ENCODE measurements at regions not wholly inside any gene's neighbourhood (a gene's known extent, or its start where the extent isn't known, plus 50 kb on each side); places are given as distances from the start of the nearest gene placed in this dataset.

GRCh38 chr15:96736384-96736783 lies 405.9 kb downstream of the NR2F2 start:
- TF ChIP-seq Cebpa-rat (IDR thresholded peaks at IDR 0.05): no peak
- Histone ChIP-seq H3K27ac (no peak overlapping the region), H3K27me3 (no peaks in the 10 kb centered on the region), H3K9ac (no peak overlapping the region), H3K36me3 (no peaks in the 10 kb centered on the region), H3K9me3 (replicated peaks in 1 of 11) (no peaks in the 10 kb centered on the region), H3K4me1 (no peaks in the 10 kb centered on the region), H3K4me2 (no peak overlapping the region), H4K20me1 (no peaks in the 10 kb centered on the region), H3K4me3 (no peak overlapping the region)

GRCh38 chr15:96737408-96737807 lies 406.9 kb downstream of the NR2F2 start:
- Histone ChIP-seq H3K9me3 (replicated peaks in 1 of 11) (no peaks in the 10 kb centered on the region), H4K20me1 (no peaks in the 10 kb centered on the region), H3K27me3 (no peaks in the 10 kb centered on the region), H3K27ac (no peak overlapping the region), H3K4me1 (no peaks in the 10 kb centered on the region), H3K9ac (no peak overlapping the region), H3K4me2 (no peak overlapping the region), H3K36me3 (no peaks in the 10 kb centered on the region), H3K4me3 (no peak overlapping the region)
- TF ChIP-seq Cebpa-rat (IDR thresholded peaks at IDR 0.05): no peak

- no peaks in the 10 kb centered on the region for H3K9me3 ChIP-seq (replicated peaks in 1 of 11)
- H3K4me1 ChIP-seq: no peaks in the 10 kb centered on the region
- H3K9ac ChIP-seq: no peak overlapping the region
- no peaks in the 10 kb centered on the region for H3K36me3 ChIP-seq
- no peak overlapping the region for H3K4me2 ChIP-seq
- H3K27ac ChIP-seq: no peak overlapping the region
- H4K20me1 ChIP-seq: no peaks in the 10 kb centered on the region
- no peak overlapping the region for H3K4me3 ChIP-seq
- no peak for TF ChIP-seq Cebpa-rat (IDR thresholded peaks at IDR 0.05)
- H3K27me3 ChIP-seq: no peaks in the 10 kb centered on the region
Measured at GRCh38 chr15:96746665-96747064, 416.2 kb downstream of the NR2F2 start.

GRCh38 chr15:96747291-96747690 lies 416.8 kb downstream of the NR2F2 start:
- no peak overlapping the region for H3K4me2 ChIP-seq
- no peak overlapping the region for H3K9ac ChIP-seq
- H3K36me3 ChIP-seq: no peaks in the 10 kb centered on the region
- no peak overlapping the region for H3K4me3 ChIP-seq
- H3K9me3 ChIP-seq (replicated peaks in 1 of 11): no peaks in the 10 kb centered on the region
- no peaks in the 10 kb centered on the region for H3K27me3 ChIP-seq
- no peaks in the 10 kb centered on the region for H3K4me1 ChIP-seq
- no peak overlapping the region for H3K27ac ChIP-seq
- TF ChIP-seq Cebpa-rat (IDR thresholded peaks at IDR 0.05): no peak
- H4K20me1 ChIP-seq: no peaks in the 10 kb centered on the region

GRCh38 chr15:96750361-96750760 lies 419.9 kb downstream of the NR2F2 start:
- Histone ChIP-seq H3K9ac (no peak overlapping the region), H3K27ac (no peak overlapping the region), H4K20me1 (no peaks in the 10 kb centered on the region), H3K27me3 (no peaks in the 10 kb centered on the region), H3K4me3 (no peak overlapping the region), H3K4me1 (no peaks in the 10 kb centered on the region), H3K4me2 (no peak overlapping the region), H3K9me3 (replicated peaks in 1 of 11) (no peaks in the 10 kb centered on the region), H3K36me3 (no peaks in the 10 kb centered on the region)
- TF ChIP-seq Cebpa-rat (IDR thresholded peaks at IDR 0.05): no peak

GRCh38 chr15:96756146-96756545 lies 425.6 kb downstream of the NR2F2 start:
- Histone ChIP-seq H3K4me2 (no peak overlapping the region), H3K4me3 (no peak overlapping the region), H3K27me3 (no peaks in the 10 kb centered on the region), H3K27ac (no peak overlapping the region), H3K4me1 (no peaks in the 10 kb centered on the region), H3K9me3 (replicated peaks in 1 of 11) (0 out of 22 replicates have a peak, but pooled peaks cover 0 to 4% (median 0%) of the 10 kb centered on the region in 11 experiments), H3K36me3 (no peaks in the 10 kb centered on the region), H3K9ac (no peak overlapping the region), H4K20me1 (no peaks in the 10 kb centered on the region)
- no peak for TF ChIP-seq Cebpa-rat (IDR thresholded peaks at IDR 0.05)

- no peak overlapping the region for H3K9ac ChIP-seq
- no peak overlapping the region for H3K27ac ChIP-seq
- no peaks in the 10 kb centered on the region for H3K36me3 ChIP-seq
- H3K4me2 ChIP-seq: no peak overlapping the region
- no peaks in the 10 kb centered on the region for H3K27me3 ChIP-seq
- 0 out of 22 replicates have a peak, but pooled peaks cover 0 to 4% (median 0%) of the 10 kb centered on the region in 11 experiments for H3K9me3 ChIP-seq (replicated peaks in 1 of 11)
- no peak overlapping the region for H3K4me3 ChIP-seq
- no peaks in the 10 kb centered on the region for H3K4me1 ChIP-seq
- no peak for TF ChIP-seq Cebpa-rat (IDR thresholded peaks at IDR 0.05)
- no peaks in the 10 kb centered on the region for H4K20me1 ChIP-seq
Measured at GRCh38 chr15:96756656-96757055, 426.2 kb downstream of the NR2F2 start.

GRCh38 chr15:96762566-96762965 lies 432.1 kb downstream of the NR2F2 start:
- Histone ChIP-seq H3K9me3 (replicated peaks in 1 of 11) (peaks cover 0 to 4% (median 0%) of the 10 kb centered on the region in 11 experiments; a peak in 1 of 22 replicates), H3K4me3 (no peak overlapping the region), H3K4me2 (no peak overlapping the region), H3K36me3 (no peaks in the 10 kb centered on the region), H3K9ac (no peak overlapping the region), H4K20me1 (no peaks in the 10 kb centered on the region), H3K27ac (no peak overlapping the region), H3K4me1 (no peaks in the 10 kb centered on the region), H3K27me3 (no peaks in the 10 kb centered on the region)
- TF ChIP-seq Cebpa-rat (IDR thresholded peaks at IDR 0.05): no peak

- Histone ChIP-seq H3K36me3 (no peaks in the 10 kb centered on the region), H3K4me3 (no peak overlapping the region), H3K4me2 (no peak overlapping the region), H3K4me1 (no peaks in the 10 kb centered on the region), H3K27me3 (no peaks in the 10 kb centered on the region), H4K20me1 (no peaks in the 10 kb centered on the region), H3K9ac (no peak overlapping the region), H3K27ac (no peak overlapping the region), H3K9me3 (replicated peaks in 1 of 11) (peaks cover 0 to 4% (median 0%) of the 10 kb centered on the region in 11 experiments; a peak in 1 of 22 replicates)
- no peak for TF ChIP-seq Cebpa-rat (IDR thresholded peaks at IDR 0.05)
Measured at GRCh38 chr15:96764501-96764900, 434.0 kb downstream of the NR2F2 start.

GRCh38 chr15:96764946-96765345 lies 434.4 kb downstream of the NR2F2 start:
- Histone ChIP-seq H3K4me1 (no peaks in the 10 kb centered on the region), H3K27me3 (no peaks in the 10 kb centered on the region), H3K27ac (no peak overlapping the region), H3K4me2 (no peak overlapping the region), H3K36me3 (no peaks in the 10 kb centered on the region), H4K20me1 (no peaks in the 10 kb centered on the region), H3K9ac (no peak overlapping the region), H3K9me3 (replicated peaks in 1 of 11) (peaks cover 0 to 4% (median 0%) of the 10 kb centered on the region in 11 experiments; a peak in 1 of 22 replicates), H3K4me3 (no peak overlapping the region)
- no peak for TF ChIP-seq Cebpa-rat (IDR thresholded peaks at IDR 0.05)

Measured in BLaER1 treated with 17β-estradiol and CSF1 and Interleukin-3, amounts not matched to agents 10 nM and 100 nM (cell line).